Upper lobe of left lung (tissue), 6 donors: ENCODE measurements at regions not wholly inside any gene's neighbourhood (a gene's known extent, or its start where the extent isn't known, plus 50 kb on each side); places are given as distances from the start of the nearest gene placed in this dataset.
"Not testable (repeated sequence)": the region's sequence is repeated elsewhere in the genome, so short reads cannot be mapped to it uniquely, and the experiment has no call there.

ENCODE experiments used
- ATAC-seq, 2 donors: fragments of 200-7000 bp; cut with Tn5 transposase; one replicate each; pipeline ENCODE4 v1.9.1; 2022; ENCODE audit warnings: mild to moderate bottlenecking in 2 of 2, moderate library complexity in 2 of 2; ENCODE audit not compliant: low FRiP score in 2 of 2
- DNase-seq, 2 donors: peaks; one replicate each; pipeline ENCODE4 v3.0.0-alpha.2; 2019 to 2020
- H3K27ac ChIP-seq, 4 donors: fragments of 200-600 bp; sonication (generic); one replicate each; pipeline ENCODE4 v1.5.1; 2016 to 2019
- H3K27me3 ChIP-seq, 4 donors: fragments of 200-600 bp; sonication (generic); one replicate each; pipeline ENCODE4 v1.5.1; 2017 to 2019
- H3K36me3 ChIP-seq, 4 donors: fragments of 200-600 bp; sonication (generic); one replicate each; pipeline ENCODE4 v1.5.1; 2016 to 2019
- H3K4me1 ChIP-seq, 4 donors: fragments of 200-600 bp; sonication (generic); one replicate each; pipeline ENCODE4 v1.5.1; 2018 to 2019
- H3K4me3 ChIP-seq, 4 donors: fragments of 200-600 bp; sonication (generic); one replicate each; pipeline ENCODE4 v1.5.1; 2017 to 2019; ENCODE audit warnings: mild to moderate bottlenecking in 2 of 4, moderate library complexity in 1 of 4
- H3K9me3 ChIP-seq, 4 donors: fragments of 200-600 bp; sonication (generic); one replicate each; pipeline ENCODE4 v1.5.1; 2018 to 2019
- EP300 ChIP-seq, 4 donors: sonication (generic); formaldehyde crosslinking; IDR thresholded peaks; one replicate each; pipeline ENCODE4 v1.5.1; 2017; ENCODE audit warnings: antibody characterized with exemption in 4 of 4, control low read depth in 2 of 4
- POLR2A ChIP-seq, 4 donors: fragments of 450-650 bp; IDR thresholded peaks; one replicate each; pipeline ENCODE4 v1.5.1; 2016 to 2017; ENCODE audit warnings: antibody characterized with exemption in 4 of 4, mild to moderate bottlenecking in 2 of 4
- POLR2AphosphoS5 ChIP-seq, 2 donors: sonication (generic); formaldehyde crosslinking; IDR thresholded peaks; one replicate each; pipeline ENCODE4 v1.5.1; 2017; ENCODE audit warnings: antibody characterized with exemption in 2 of 2
- WGBS, 2 donors: methylation state at CpG; one replicate each; pipeline ENCODE4 v1.1.5; 2017 to 2018; 5-methylcytosine and 5-hydroxymethylcytosine counted together
- TF ChIP-seq, protein P1 (sequence below), 6 experiments: fragments of 450-650 bp in 4 of 6; fragments of 200-600 bp in 2 of 6; sonication (generic) in 2 of 6; IDR thresholded peaks; one replicate each; pipeline ENCODE4 v1.5.1; 2016 to 2019; ENCODE audit warnings: antibody characterized with exemption in 6 of 6
- donor health status: DM: no; HTN: no; CAD: no; lungs with moderate emphysema.
- donor health status: DM: no; HTN: yes; CAD: no; lungs with severe emphysema.

DNA sequence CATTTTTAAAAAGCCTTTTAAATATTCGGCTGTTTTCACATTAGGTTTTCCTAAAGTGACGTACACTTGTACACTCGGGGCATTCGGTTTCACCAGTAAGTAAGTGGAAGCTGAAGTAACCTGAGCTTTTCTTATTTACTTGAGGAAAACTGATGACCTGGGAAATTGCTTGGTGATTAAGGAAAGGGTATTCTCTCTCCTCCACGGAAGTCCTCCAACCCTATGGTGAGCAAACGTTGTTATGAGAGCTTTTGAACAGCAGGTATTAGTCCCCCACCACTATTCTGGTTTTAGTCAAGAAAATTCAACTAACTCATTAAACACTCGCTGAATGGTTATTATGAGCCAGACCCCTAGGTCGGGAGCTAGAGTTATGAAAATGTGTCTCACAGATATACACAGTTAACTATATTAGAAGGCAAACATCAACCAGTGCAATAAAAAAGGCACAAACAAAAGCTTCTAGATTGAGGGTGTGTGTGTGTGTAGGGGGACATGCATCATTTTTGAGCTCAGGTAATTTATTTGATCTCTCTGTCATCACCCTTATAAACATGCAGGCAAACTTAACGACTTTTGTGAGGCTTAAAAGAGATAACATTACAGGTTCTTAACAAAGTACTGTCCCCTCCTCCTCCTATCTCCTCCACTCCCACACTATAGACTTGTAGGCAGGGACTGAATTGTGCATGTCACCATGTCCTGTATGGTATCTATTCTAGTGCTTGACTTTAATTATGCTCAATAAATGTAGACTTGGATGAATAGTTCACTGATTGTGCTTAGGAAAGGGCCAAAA lies 143.3 kb upstream of the MB21D2 start:
- H3K4me1 ChIP-seq = no peaks in the 10 kb centered on the region

DNA sequence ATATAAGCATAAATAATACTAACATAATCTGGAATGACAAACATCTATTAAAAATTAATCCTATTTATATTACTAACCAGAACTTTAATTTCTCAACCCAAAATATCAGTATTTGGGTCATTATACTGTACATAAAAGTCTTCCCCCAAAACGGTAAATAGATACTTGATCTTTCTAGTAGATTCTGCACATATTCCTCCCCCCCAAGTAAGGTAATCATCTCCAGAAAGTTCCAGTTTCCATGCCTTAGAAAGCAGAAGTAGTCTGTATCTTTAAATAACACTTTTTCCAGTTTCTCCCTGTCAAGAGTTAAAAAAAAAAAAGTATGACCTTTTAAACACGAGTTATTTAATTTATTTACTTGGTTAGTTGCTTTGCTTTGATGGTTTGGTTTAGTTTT lies 150.7 kb upstream of the MB21D2 start:
- Histone ChIP-seq H3K27ac (no peak overlapping the region), H3K4me3 (no peak overlapping the region), H3K9me3 (no peaks in the 10 kb centered on the region), H3K27me3 (no peaks in the 10 kb centered on the region), H3K4me1 (no peaks in the 10 kb centered on the region), H3K36me3 (no peaks in the 10 kb centered on the region)
- no peak for DNase-seq
- ATAC-seq = no peak
- 46 to 60% methylated on average over 2 of the region's 2 CpGs for WGBS, 2 donors
- TF ChIP-seq POLR2AphosphoS5 (IDR thresholded peaks at IDR 0.05) = no peak
- TF ChIP-seq POLR2A (IDR thresholded peaks at IDR 0.05) = no peak
- TF ChIP-seq EP300 (IDR thresholded peaks at IDR 0.05) = no peak
- TF ChIP-seq, protein P1, sequence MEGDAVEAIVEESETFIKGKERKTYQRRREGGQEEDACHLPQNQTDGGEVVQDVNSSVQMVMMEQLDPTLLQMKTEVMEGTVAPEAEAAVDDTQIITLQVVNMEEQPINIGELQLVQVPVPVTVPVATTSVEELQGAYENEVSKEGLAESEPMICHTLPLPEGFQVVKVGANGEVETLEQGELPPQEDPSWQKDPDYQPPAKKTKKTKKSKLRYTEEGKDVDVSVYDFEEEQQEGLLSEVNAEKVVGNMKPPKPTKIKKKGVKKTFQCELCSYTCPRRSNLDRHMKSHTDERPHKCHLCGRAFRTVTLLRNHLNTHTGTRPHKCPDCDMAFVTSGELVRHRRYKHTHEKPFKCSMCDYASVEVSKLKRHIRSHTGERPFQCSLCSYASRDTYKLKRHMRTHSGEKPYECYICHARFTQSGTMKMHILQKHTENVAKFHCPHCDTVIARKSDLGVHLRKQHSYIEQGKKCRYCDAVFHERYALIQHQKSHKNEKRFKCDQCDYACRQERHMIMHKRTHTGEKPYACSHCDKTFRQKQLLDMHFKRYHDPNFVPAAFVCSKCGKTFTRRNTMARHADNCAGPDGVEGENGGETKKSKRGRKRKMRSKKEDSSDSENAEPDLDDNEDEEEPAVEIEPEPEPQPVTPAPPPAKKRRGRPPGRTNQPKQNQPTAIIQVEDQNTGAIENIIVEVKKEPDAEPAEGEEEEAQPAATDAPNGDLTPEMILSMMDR (IDR thresholded peaks at IDR 0.05) = no peak

More for the DNA sequence above, 143.3 kb upstream of the MB21D2 start:
- Histone ChIP-seq H3K27me3 (no peaks in the 10 kb centered on the region), H3K9me3 (no peaks in the 10 kb centered on the region), H3K4me3 (no peak overlapping the region), H3K36me3 (no peaks in the 10 kb centered on the region), H3K27ac (no peak overlapping the region)
- ATAC-seq (no peak), DNase-seq (no peak)
- TF ChIP-seq, protein P1 (IDR thresholded peaks at IDR 0.05) = no peak
- no peak for TF ChIP-seq POLR2AphosphoS5 (IDR thresholded peaks at IDR 0.05)
- TF ChIP-seq POLR2A (IDR thresholded peaks at IDR 0.05) = no peak
- no peak for TF ChIP-seq EP300 (IDR thresholded peaks at IDR 0.05)
- 76 to 83% methylated on average over 9 of the region's 9 CpGs for WGBS, 2 donors

DNA sequence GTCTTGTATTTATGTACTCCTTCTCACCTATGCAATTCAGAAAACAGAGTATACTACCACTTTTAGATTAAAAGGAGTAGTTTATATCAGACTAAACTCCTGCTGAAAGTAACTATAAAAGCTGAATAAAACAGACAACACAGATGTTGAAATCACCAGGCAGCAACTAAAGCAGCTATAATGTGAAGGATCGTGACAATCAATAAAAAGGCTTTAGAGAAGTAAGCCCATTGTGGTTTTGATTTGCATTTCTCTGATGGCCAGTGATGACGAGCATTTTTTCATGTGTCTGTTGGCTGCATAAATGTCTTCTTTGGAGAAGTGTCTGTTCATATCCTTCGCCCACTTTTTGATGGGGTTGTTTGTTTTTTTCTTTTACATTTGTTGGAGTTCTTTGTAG lies 152.1 kb upstream of the MB21D2 start:
- not testable (repeated sequence) for H3K9me3 ChIP-seq, H3K4me3 ChIP-seq, H3K27ac ChIP-seq, H3K36me3 ChIP-seq, ATAC-seq, DNase-seq, H3K4me1 ChIP-seq, H3K27me3 ChIP-seq
- 73 to 76% methylated on average over 3 of the region's 3 CpGs for WGBS, 2 donors

DNA sequence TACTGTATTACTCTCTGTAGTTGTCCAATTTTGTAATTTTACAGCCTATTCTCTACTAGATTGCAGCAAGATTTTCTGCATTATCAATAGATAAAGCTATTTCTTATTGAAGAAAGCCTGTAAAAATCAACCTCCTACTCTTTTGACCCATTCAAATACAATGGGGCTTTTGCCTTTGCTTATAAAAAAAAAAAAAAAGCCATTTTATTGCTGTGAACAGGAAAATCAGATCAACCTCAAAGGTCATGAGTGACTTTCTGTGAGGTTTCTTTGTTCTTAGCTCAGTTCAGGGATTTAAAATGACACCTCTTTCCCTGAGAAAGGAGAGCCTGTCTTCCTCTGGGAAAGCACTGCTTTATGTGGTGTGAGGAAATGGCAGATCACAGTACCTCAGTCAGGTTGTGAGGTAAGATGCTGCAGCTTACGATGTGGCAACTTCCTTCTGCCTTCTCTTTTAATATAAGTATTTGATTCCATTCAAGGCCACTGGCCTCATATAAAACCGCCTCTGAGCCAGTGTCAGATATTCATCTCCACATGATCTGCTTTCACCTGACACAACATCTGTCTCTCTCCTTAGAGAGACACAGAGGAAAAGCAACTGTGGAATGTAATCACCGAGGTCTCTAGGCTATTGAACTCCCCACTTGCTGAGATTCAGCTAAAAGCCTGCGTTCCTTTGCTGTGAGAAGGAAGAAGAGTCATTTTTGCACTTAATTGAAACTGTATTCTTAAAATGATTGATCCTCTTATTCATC lies 161.5 kb upstream of the MB21D2 start:
- no peaks in the 10 kb centered on the region for H3K4me1 ChIP-seq
- WGBS, 2 donors = 38 to 44% methylated on average over 4 of the region's 4 CpGs
- TF ChIP-seq POLR2AphosphoS5 (IDR thresholded peaks at IDR 0.05) = no peak
- no peak for TF ChIP-seq POLR2A (IDR thresholded peaks at IDR 0.05)
- TF ChIP-seq, protein P1 (IDR thresholded peaks at IDR 0.05) = no peak
- no peak for TF ChIP-seq EP300 (IDR thresholded peaks at IDR 0.05)

DNA sequence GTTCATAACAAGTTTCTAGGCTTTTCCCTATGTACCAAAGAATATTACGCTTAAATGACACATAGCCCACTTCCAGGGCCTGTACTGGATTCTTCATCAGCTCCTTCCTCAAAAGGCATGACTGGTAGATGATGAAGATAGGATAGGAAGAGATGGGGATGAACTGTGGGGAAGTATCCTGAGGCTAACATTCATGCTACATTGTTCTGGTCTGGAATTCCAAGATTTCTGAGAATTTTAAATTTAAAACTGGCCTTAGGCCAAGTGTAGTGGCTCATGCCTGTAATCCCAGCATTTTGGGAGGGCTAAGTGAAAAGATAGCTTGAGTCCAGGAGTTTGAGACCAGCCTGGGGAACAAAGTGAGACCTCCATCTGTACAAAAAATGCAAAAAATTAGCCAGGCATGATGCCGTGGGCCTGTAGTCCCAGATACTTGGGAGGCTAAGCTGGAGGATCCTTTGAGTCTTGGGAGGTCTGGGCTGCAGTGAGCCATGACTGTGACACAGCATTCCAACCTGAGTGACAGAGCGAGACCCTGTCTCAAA lies 160.1 kb upstream of the PLAAT1 start:
- TF ChIP-seq, protein P1 (IDR thresholded peaks at IDR 0.05) = no peak
- TF ChIP-seq POLR2AphosphoS5 (IDR thresholded peaks at IDR 0.05) (no peak), EP300 (IDR thresholded peaks at IDR 0.05) (no peak), POLR2A (IDR thresholded peaks at IDR 0.05) (no peak)
- H3K4me3 ChIP-seq = no peak overlapping the region
- peaks cover 0 to 3% (median 0%) of the 10 kb centered on the region in 4 donors for H3K9me3 ChIP-seq
- ATAC-seq = no peak
- H3K27ac ChIP-seq = no peak overlapping the region
- no peak for DNase-seq
- no peaks in the 10 kb centered on the region for H3K4me1 ChIP-seq
- H3K36me3 ChIP-seq = no peaks in the 10 kb centered on the region
- no peaks in the 10 kb centered on the region for H3K27me3 ChIP-seq
- WGBS, 2 donors = 67 to 93% methylated on average over 3 of the region's 3 CpGs

More for the DNA sequence above, 161.5 kb upstream of the MB21D2 start:
- Histone ChIP-seq H3K27me3 (no peaks in the 10 kb centered on the region), H3K36me3 (no peaks in the 10 kb centered on the region), H3K4me3 (no peak overlapping the region), H3K27ac (no peak overlapping the region), H3K9me3 (peaks cover 0 to 3% (median 0%) of the 10 kb centered on the region in 4 donors)
- no peak for DNase-seq
- no peak for ATAC-seq
